IMR-90 (cell line): ENCODE measurements at regions not wholly inside any gene's neighbourhood (a gene's known extent, or its start where the extent isn't known, plus 50 kb on each side); places are given as distances from the start of the nearest gene placed in this dataset.

Source experiments
- ATAC-seq: fragments of 200-7000 bp; cut with Tn5 transposase; 2 replicates; pipeline ENCODE4 v1.9.1; 2020; ENCODE audit warnings: low read depth, mild to moderate bottlenecking, moderate library complexity
- BruUV-seq: library from RNA; stranded (reverse); fragments of 400-500 nt; replicated peaks from 2 replicates; lab custom pipeline; 2021; lab: Mats Ljungman, UMichigan
- CTCF ChIA-PET: fragments of 300-600 bp; formaldehyde crosslinking; extraction: SDS; loops from one replicate; lab custom pipeline; 2021; ENCODE audit warnings: antibody characterized with exemption; lab: Yijun Ruan, JAX
- POLR2A ChIA-PET: fragments of 300-600 bp; sonication (Branson Sonifier 250); formaldehyde crosslinking; loops from one replicate; lab custom pipeline; 2022; ENCODE audit warnings: antibody characterized with exemption; ENCODE audit not compliant: unreplicated experiment; lab: Charles Lee
- DNase-seq: peaks from one replicate; pipeline ENCODE4 v3.0.0; 2013
- H2AFZ ChIP-seq: replicated peaks from 2 replicates; pipeline ENCODE3; 2013; ENCODE audit warnings: low read length, mild to moderate bottlenecking; ENCODE audit not compliant: poor library complexity
- H2AK5ac ChIP-seq: 2 replicates; pipeline ENCODE4 v1.6.1; 2013; ENCODE audit warnings: low read depth, low read length, inconsistent platforms
- H2AK9ac ChIP-seq: replicated peaks from 2 replicates; pipeline ENCODE3; 2013; ENCODE audit warnings: mild to moderate bottlenecking, low read depth, low read length, moderate library complexity; ENCODE audit not compliant: poor library complexity
- H2BK120ac ChIP-seq: 2 replicates; pipeline ENCODE4 v1.6.1; 2013; ENCODE audit warnings: low read depth, low read length, inconsistent platforms
- H2BK15ac ChIP-seq: 3 replicates; pipeline ENCODE4 v1.6.1; 2013; ENCODE audit warnings: low read depth, low read length, inconsistent platforms
- H2BK20ac ChIP-seq: 2 replicates; pipeline ENCODE4 v1.6.1; 2013; ENCODE audit warnings: low read depth, mild to moderate bottlenecking, inconsistent platforms, low read length, moderate library complexity
- H2BK5ac ChIP-seq: 2 replicates; pipeline ENCODE4 v1.6.1; 2013; ENCODE audit warnings: mild to moderate bottlenecking, low read depth, low read length, inconsistent platforms; ENCODE audit not compliant: poor library complexity, severe bottlenecking
- H3K14ac ChIP-seq: replicated peaks from 2 replicates; pipeline ENCODE4 v1.6.1; 2013; ENCODE audit warnings: low read depth, low read length, inconsistent platforms
- H3K18ac ChIP-seq: 2 replicates; pipeline ENCODE4 v1.6.1; 2013; ENCODE audit warnings: low read depth, low read length, control low read depth
- H3K23ac ChIP-seq: 2 replicates; pipeline ENCODE4 v1.6.1; 2013; ENCODE audit warnings: low read depth, low read length, inconsistent platforms
- H3K27ac ChIP-seq: 2 replicates; pipeline ENCODE4 v1.5.1; 2013; ENCODE audit warnings: mild to moderate bottlenecking, control low read depth, low read length; ENCODE audit not compliant: insufficient read depth
- H3K27me3 ChIP-seq: 2 replicates; pipeline ENCODE4 v1.6.1; 2013; ENCODE audit warnings: low read length; ENCODE audit not compliant: control insufficient read depth, insufficient read depth
- H3K36me3 ChIP-seq: 2 replicates; pipeline ENCODE4 v1.6.1; 2013; ENCODE audit warnings: low read length, mixed read lengths; ENCODE audit not compliant: control insufficient read depth, insufficient read depth
- H3K4ac ChIP-seq: 2 replicates; pipeline ENCODE4 v1.6.1; 2013; ENCODE audit warnings: low read depth, low read length, inconsistent platforms
- H3K4me1 ChIP-seq: 2 replicates; pipeline ENCODE4 v1.6.1; 2013; ENCODE audit warnings: low read length, mixed read lengths; ENCODE audit not compliant: control insufficient read depth, insufficient read depth
- H3K4me2 ChIP-seq: 2 replicates; pipeline ENCODE4 v1.6.1; 2013; ENCODE audit warnings: low read depth, mild to moderate bottlenecking, control low read depth, low read length, moderate library complexity
- H3K4me3 ChIP-seq: 2 replicates; pipeline ENCODE4 v1.5.1; 2013; ENCODE audit warnings: low read depth, mild to moderate bottlenecking, control low read depth, low read length, moderate library complexity; ENCODE audit not compliant: insufficient read depth
- H3K56ac ChIP-seq: 2 replicates; pipeline ENCODE4 v1.6.1; 2013; ENCODE audit warnings: low read length, inconsistent platforms; ENCODE audit not compliant: insufficient read depth; ENCODE audit errors: extremely low read depth
- H3K79me1 ChIP-seq, 2 experiments: 2 replicates each; pipeline ENCODE4 v1.6.1; 2013; ENCODE audit warnings: low read length in 2 of 2, inconsistent platforms in 1 of 2, low read depth in 1 of 2
- H3K9ac ChIP-seq: 2 replicates; pipeline ENCODE4 v1.6.1; 2013; ENCODE audit warnings: low read depth, low read length, control low read depth
- H3K9me1 ChIP-seq: 2 replicates; pipeline ENCODE4 v1.6.1; 2013; ENCODE audit warnings: low read length, inconsistent platforms; ENCODE audit not compliant: insufficient read depth
- H3K9me3 ChIP-seq: 2 replicates; pipeline ENCODE4 v1.6.1; 2013; ENCODE audit warnings: low read length; ENCODE audit not compliant: control insufficient read depth, insufficient read depth
- H4K20me1 ChIP-seq: 2 replicates; pipeline ENCODE4 v1.6.1; 2013; ENCODE audit warnings: low read length, inconsistent platforms; ENCODE audit not compliant: insufficient read depth
- H4K5ac ChIP-seq: 2 replicates; pipeline ENCODE4 v1.6.1; 2013; ENCODE audit warnings: mild to moderate bottlenecking, low read depth, low read length, control low read depth
- H4K8ac ChIP-seq, 2 experiments: 2 replicates each; pipeline ENCODE4 v1.6.1; 2013; ENCODE audit warnings: low read depth in 2 of 2, low read length in 2 of 2, control low read depth in 1 of 2, inconsistent platforms in 1 of 2
- H4K91ac ChIP-seq: 2 replicates; pipeline ENCODE4 v1.6.1; 2013; ENCODE audit warnings: low read depth, low read length, inconsistent platforms; ENCODE audit not compliant: insufficient read depth
- BHLHE40 ChIP-seq: fragments of 150-350 bp; IDR thresholded peaks from 2 replicates; pipeline ENCODE4 v1.6.1; 2016; ENCODE audit warnings: mild to moderate bottlenecking, low read depth, low read length
- CEBPB ChIP-seq: IDR thresholded peaks from 2 replicates; pipeline ENCODE4 v1.6.1; 2012; ENCODE audit warnings: low read depth, low read length, improper control_type of control experiment
- CHD1 ChIP-seq: IDR thresholded peaks from 2 replicates; pipeline ENCODE4 v1.6.1; 2012; ENCODE audit warnings: low read depth, low read length, improper control_type of control experiment
- CTCF ChIP-seq: conservative IDR thresholded peaks from 2 replicates; pipeline ENCODE4 v1.5.1; 2012; ENCODE audit warnings: mild to moderate bottlenecking, low read depth, low read length, improper control_type of control experiment
- ELK1 ChIP-seq: fragments of 150-350 bp; IDR thresholded peaks from 2 replicates; pipeline ENCODE4 v1.6.1; 2016; ENCODE audit warnings: low read depth, mild to moderate bottlenecking, low read length, moderate library complexity, borderline replicate concordance
- FOS ChIP-seq: fragments of 150-350 bp; IDR thresholded peaks from 2 replicates; pipeline ENCODE4 v1.6.1; 2016; ENCODE audit warnings: low read depth, low read length
- MAFK ChIP-seq: IDR thresholded peaks from 2 replicates; pipeline ENCODE4 v1.6.1; 2012; ENCODE audit warnings: low read depth, low read length, improper control_type of control experiment
- MAZ ChIP-seq: IDR thresholded peaks from 2 replicates; pipeline ENCODE4 v1.6.1; 2012; ENCODE audit warnings: low read depth, mild to moderate bottlenecking, low read length, improper control_type of control experiment, moderate library complexity, borderline replicate concordance
- MXI1 ChIP-seq: IDR thresholded peaks from 2 replicates; pipeline ENCODE4 v1.6.1; 2012; ENCODE audit warnings: low read depth, mild to moderate bottlenecking, low read length, moderate library complexity, borderline replicate concordance
- NFE2L2 ChIP-seq: fragments of 150-350 bp; IDR thresholded peaks from 2 replicates; pipeline ENCODE4 v1.6.1; 2016; ENCODE audit warnings: low read depth, mild to moderate bottlenecking, low read length
- POLR2A ChIP-seq: IDR thresholded peaks from 2 replicates; pipeline ENCODE4 v1.6.1; 2012; ENCODE audit warnings: mild to moderate bottlenecking, low read depth, low read length
- RAD21 ChIP-seq: IDR thresholded peaks from 2 replicates; pipeline ENCODE4 v1.6.1; 2012; ENCODE audit warnings: low read length, improper control_type of control experiment
- RCOR1 ChIP-seq: IDR thresholded peaks from 2 replicates; pipeline ENCODE4 v1.6.1; 2012; ENCODE audit warnings: mild to moderate bottlenecking, low read length, improper control_type of control experiment; ENCODE audit not compliant: insufficient replicate concordance
- RFX5 ChIP-seq: IDR thresholded peaks from 2 replicates; pipeline ENCODE4 v1.8.0; 2012; ENCODE audit warnings: low read depth, mild to moderate bottlenecking, low read length, moderate library complexity
- SMC3 ChIP-seq: fragments of 150-350 bp; IDR thresholded peaks from 2 replicates; pipeline ENCODE4 v1.6.1; 2016; ENCODE audit warnings: low read depth, mild to moderate bottlenecking, antibody characterized with exemption, low read length, moderate library complexity
- USF2 ChIP-seq: fragments of 150-350 bp; IDR thresholded peaks from 2 replicates; pipeline ENCODE4 v1.6.1; 2017; ENCODE audit warnings: mild to moderate bottlenecking, antibody characterized with exemption, low read length, low read depth
- WGBS, 2 experiments: methylation state at CpG; one replicate each; pipeline versions ENCODE4 v1.1.5 to v1.1.7; 2013; ENCODE audit warnings: missing lambda C conversion rate in 2 of 2; ENCODE audit not compliant: insufficient read length in 1 of 2; ENCODE audit errors: extremely low coverage in 2 of 2; 5-methylcytosine and 5-hydroxymethylcytosine counted together
- dilution Hi-C: fragments of 300-500 bp; cut with HindIII; formaldehyde crosslinking; loops from one replicate; pipeline ENCODE4 v1.14.3; 2018; ENCODE audit warnings: low sequenced_read_pairs; ENCODE audit not compliant: unreplicated experiment
- in situ Hi-C: fragments of 300-500 bp; cut with MboI; formaldehyde crosslinking; loops from 3 replicates; pipeline ENCODE4 v1.14.3; 2019; ENCODE audit warnings: low sequenced_read_pairs, inconsistent platforms, mixed read lengths
- intact Hi-C: fragments of 100-400 bp; cut with micrococcal nuclease; formaldehyde crosslinking; loops from 2 replicates; pipeline ENCODE4 v1.10.0; 2022

- ATAC-seq (no peak), DNase-seq (no peak)
- Histone ChIP-seq H4K8ac (no peak overlapping the region), H3K56ac (no peak overlapping the region), H2BK20ac (no peak overlapping the region), H3K18ac (no peak overlapping the region), H4K91ac (no peak overlapping the region), H3K9me3 (peaks cover 3% of the 10 kb centered on the region; the same call in 1 of the 2 replicates), H3K27me3 (no peaks in the 10 kb centered on the region), H2BK5ac (no peak overlapping the region), H3K27ac (no peak overlapping the region), H3K36me3 (no peaks in the 10 kb centered on the region), H4K5ac (no peak overlapping the region), H3K23ac (no peak overlapping the region), H4K20me1 (no peaks in the 10 kb centered on the region), H3K14ac (no peak overlapping the region), H3K9me1 (no peaks in the 10 kb centered on the region), H3K4me1 (no peaks in the 10 kb centered on the region), H3K4ac (no peak overlapping the region), H2BK120ac (no peak overlapping the region), H3K4me3 (no peak overlapping the region), H2AK9ac (no peak overlapping the region), H2AK5ac (no peak overlapping the region), H2AFZ (no peak overlapping the region), H3K79me1 (no peaks in the 10 kb centered on the region), H2BK15ac (no peak overlapping the region), H3K4me2 (no peak overlapping the region), H3K9ac (no peak overlapping the region)
- TF ChIP-seq ELK1 (no peak), NFE2L2 (no peak), SMC3 (no peak), RAD21 (no peak), POLR2A (no peak), CTCF (no peak), RCOR1 (no peak), CEBPB (no peak), USF2 (no peak), FOS (no peak), BHLHE40 (no peak), RFX5 (no peak), CHD1 (no peak), MXI1 (no peak), MAZ (no peak), MAFK (no peak)
- dilution Hi-C loops, result no loop called here
- WGBS, 2 experiments, result no CpG with 5 or more reads among the region's 2 CpGs
- intact Hi-C loops, result no loop called here
- BruUV-seq, result no TSS peak
- ChIA-PET POLR2A (no interaction called here), CTCF (no interaction called here)
- in situ Hi-C loops, result no loop called here
These were observed 165.4 kb downstream of the SLC35B3 start for GRCh38 chr6:8269872-8270454.
